ENCODE measurements at regions not wholly inside any gene's neighbourhood (a gene's known extent, or its start where the extent isn't known, plus 50 kb on each side); places are given as distances from the start of the nearest gene placed in this dataset.
A peak's percentile ranks its signal among the peaks of the same experiment; 100 is the strongest.

DNA sequence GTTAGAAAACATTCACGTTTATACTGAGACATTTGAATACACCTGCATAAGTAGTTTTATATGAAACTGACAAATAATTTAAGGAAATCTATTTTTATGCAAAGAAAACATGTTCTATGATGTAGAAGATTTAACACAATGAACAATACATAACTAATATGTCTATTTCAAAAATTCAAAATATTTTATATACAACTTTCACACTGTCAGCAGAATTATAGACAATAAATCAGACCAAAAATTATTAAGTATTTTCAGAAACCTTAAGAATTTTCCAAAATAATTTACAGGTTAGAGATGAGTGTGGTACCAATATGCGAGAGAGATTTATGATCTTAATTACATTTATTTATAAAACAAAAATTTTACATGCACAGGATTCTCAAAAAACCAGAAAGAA, 1561.0 kb upstream of the ZEB2 start:
- no peaks in the 10 kb centered on the region for H3K36me3 ChIP-seq (ENCODE audit: control insufficient read depth, insufficient read depth, low read length)
- H3K4me1 ChIP-seq (ENCODE audit: control insufficient read depth, insufficient read depth, low read length), result no peaks in the 10 kb centered on the region
- no peak for DNase-seq (ENCODE audit: low read depth in 4 of 6, low spot score in 6 of 6)
- no peak overlapping the region for H3K4me3 ChIP-seq (ENCODE audit: low read depth, low read length)
- no peaks in the 10 kb centered on the region for H3K27me3 ChIP-seq (ENCODE audit: control insufficient read depth, insufficient read depth, low read length)
- no CpG with 5 or more reads among the region's 2 CpGs for WGBS (ENCODE audit: insufficient coverage)
- no peak overlapping the region for H3K27ac ChIP-seq (ENCODE audit: low read depth, low read length)
- H3K9me3 ChIP-seq (ENCODE audit: control insufficient read depth, insufficient read depth, low read length), result no peaks in the 10 kb centered on the region

DNA sequence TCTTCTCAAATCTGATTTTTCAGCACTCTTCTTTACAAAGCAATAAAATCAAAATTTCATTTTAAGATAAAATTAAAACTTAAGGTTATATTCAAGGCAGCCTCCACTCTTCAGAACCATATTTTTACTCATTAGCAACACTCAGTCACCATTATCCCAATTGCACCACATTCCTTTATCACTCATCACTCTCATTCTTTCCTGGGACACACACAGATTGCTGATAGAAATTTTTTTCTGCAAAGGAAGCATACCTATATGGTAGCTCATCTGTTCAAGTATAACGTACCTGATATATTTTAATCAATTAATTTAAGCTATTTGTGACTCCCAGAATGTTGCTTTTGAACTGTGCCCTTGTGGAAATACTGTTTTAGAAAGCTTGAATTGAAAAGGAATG, 1559.3 kb upstream of the ZEB2 start:
- no peak overlapping the region for H3K4me3 ChIP-seq (ENCODE audit: low read depth, low read length)
- no peaks in the 10 kb centered on the region for H3K36me3 ChIP-seq (ENCODE audit: control insufficient read depth, insufficient read depth, low read length)
- no peak for DNase-seq (ENCODE audit: low read depth in 4 of 6, low spot score in 6 of 6)
- no peaks in the 10 kb centered on the region for H3K27me3 ChIP-seq (ENCODE audit: control insufficient read depth, insufficient read depth, low read length)
- no peaks in the 10 kb centered on the region for H3K9me3 ChIP-seq (ENCODE audit: control insufficient read depth, insufficient read depth, low read length)
- no peaks in the 10 kb centered on the region for H3K4me1 ChIP-seq (ENCODE audit: control insufficient read depth, insufficient read depth, low read length)
- H3K27ac ChIP-seq (ENCODE audit: low read depth, low read length), result no peak overlapping the region
- no CpG with 5 or more reads among the region's 1 CpG for WGBS (ENCODE audit: insufficient coverage)

DNA sequence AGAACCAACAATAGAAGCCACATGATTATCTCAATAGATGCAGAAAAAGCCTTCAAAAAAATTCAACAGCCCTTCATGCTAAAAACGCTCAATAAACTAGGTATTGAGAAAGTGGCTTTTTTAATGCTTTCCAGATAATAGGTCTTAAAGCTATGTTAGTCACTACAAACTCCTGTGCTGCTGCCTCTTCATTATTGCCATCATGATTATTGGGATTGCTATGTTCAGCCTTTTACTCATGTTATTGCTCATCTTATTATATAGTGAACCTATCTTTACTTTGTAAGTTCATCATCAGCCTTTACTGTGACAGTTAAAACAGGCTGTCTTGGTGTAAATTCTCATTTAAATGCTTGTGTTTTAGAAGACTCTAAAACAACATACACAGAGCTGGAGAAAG, 1557.2 kb upstream of the ZEB2 start:
- no CpG with 5 or more reads among the region's 1 CpG for WGBS (ENCODE audit: insufficient coverage)
- Histone ChIP-seq H3K4me1 (ENCODE audit: control insufficient read depth, insufficient read depth, low read length) (no peaks in the 10 kb centered on the region), H3K9me3 (ENCODE audit: control insufficient read depth, insufficient read depth, low read length) (no peaks in the 10 kb centered on the region), H3K27me3 (ENCODE audit: control insufficient read depth, insufficient read depth, low read length) (no peaks in the 10 kb centered on the region), H3K4me3 (ENCODE audit: low read depth, low read length) (no peak overlapping the region), H3K36me3 (ENCODE audit: control insufficient read depth, insufficient read depth, low read length) (no peaks in the 10 kb centered on the region), H3K27ac (ENCODE audit: low read depth, low read length) (no peak overlapping the region)
- DNase-seq (ENCODE audit: low read depth in 4 of 6, low spot score in 6 of 6), result no peak

GRCh38 chr2:146068051-146068450, 1548.1 kb upstream of the ZEB2 start:
- H3K9me3 ChIP-seq (ENCODE audit: control insufficient read depth, insufficient read depth, low read length), result peaks cover 2% of the 10 kb centered on the region
- no peak overlapping the region for H3K4me3 ChIP-seq (ENCODE audit: low read depth, low read length)
- DNase-seq (ENCODE audit: low read depth in 4 of 6, low spot score in 6 of 6), result no peak
- H3K36me3 ChIP-seq (ENCODE audit: control insufficient read depth, insufficient read depth, low read length), result no peaks in the 10 kb centered on the region
- no peaks in the 10 kb centered on the region for H3K27me3 ChIP-seq (ENCODE audit: control insufficient read depth, insufficient read depth, low read length)
- no peaks in the 10 kb centered on the region for H3K4me1 ChIP-seq (ENCODE audit: control insufficient read depth, insufficient read depth, low read length)
- no peak overlapping the region for H3K27ac ChIP-seq (ENCODE audit: low read depth, low read length)

DNA sequence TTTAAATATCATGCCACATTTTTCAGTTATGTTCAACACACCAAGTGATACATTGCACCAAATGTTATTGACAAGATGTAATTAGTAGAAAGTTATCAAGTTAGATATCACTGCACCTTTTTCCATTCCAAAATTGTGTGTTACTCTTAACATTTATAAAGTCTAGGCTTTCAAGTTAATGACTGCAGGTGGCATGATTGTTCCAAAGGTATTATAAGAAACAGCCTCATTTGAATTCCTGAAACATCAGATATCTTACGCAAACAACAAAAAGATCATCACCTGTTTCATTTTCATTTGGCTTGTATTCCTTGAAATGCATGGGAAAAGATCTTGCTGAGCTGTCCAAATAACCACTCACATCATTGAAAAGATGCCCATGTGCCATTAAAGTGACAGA, 1528.2 kb upstream of the ZEB2 start:
- Histone ChIP-seq H3K27ac (ENCODE audit: low read depth, low read length) (no peak overlapping the region), H3K9me3 (ENCODE audit: control insufficient read depth, insufficient read depth, low read length) (no peaks in the 10 kb centered on the region), H3K4me1 (ENCODE audit: control insufficient read depth, insufficient read depth, low read length) (no peaks in the 10 kb centered on the region), H3K36me3 (ENCODE audit: control insufficient read depth, insufficient read depth, low read length) (no peaks in the 10 kb centered on the region), H3K4me3 (ENCODE audit: low read depth, low read length) (no peak overlapping the region), H3K27me3 (ENCODE audit: control insufficient read depth, insufficient read depth, low read length) (no peaks in the 10 kb centered on the region)
- no CpG with 5 or more reads among the region's 1 CpG for WGBS (ENCODE audit: insufficient coverage)
- DNase-seq (ENCODE audit: low read depth in 4 of 6, low spot score in 6 of 6), result peak in 1 of 6 donors; percentile 25

- H3K27ac ChIP-seq (ENCODE audit: low read depth, low read length), result no peak overlapping the region
- no peaks in the 10 kb centered on the region for H3K4me1 ChIP-seq (ENCODE audit: control insufficient read depth, insufficient read depth, low read length)
- WGBS (ENCODE audit: insufficient coverage), result no CpG with 5 or more reads among the region's 8 CpGs
- no peaks in the 10 kb centered on the region for H3K9me3 ChIP-seq (ENCODE audit: control insufficient read depth, insufficient read depth, low read length)
- H3K36me3 ChIP-seq (ENCODE audit: control insufficient read depth, insufficient read depth, low read length), result no peaks in the 10 kb centered on the region
- DNase-seq (ENCODE audit: low read depth in 4 of 6, low spot score in 6 of 6), result peak in 3 of 6 donors; percentile 5 to 88 (median 12)
- H3K27me3 ChIP-seq (ENCODE audit: control insufficient read depth, insufficient read depth, low read length), result no peaks in the 10 kb centered on the region
- H3K4me3 ChIP-seq (ENCODE audit: low read depth, low read length), result no peak overlapping the region
Measured at GRCh38 chr2:146041274-146041910, 1521.5 kb upstream of the ZEB2 start.

DNA sequence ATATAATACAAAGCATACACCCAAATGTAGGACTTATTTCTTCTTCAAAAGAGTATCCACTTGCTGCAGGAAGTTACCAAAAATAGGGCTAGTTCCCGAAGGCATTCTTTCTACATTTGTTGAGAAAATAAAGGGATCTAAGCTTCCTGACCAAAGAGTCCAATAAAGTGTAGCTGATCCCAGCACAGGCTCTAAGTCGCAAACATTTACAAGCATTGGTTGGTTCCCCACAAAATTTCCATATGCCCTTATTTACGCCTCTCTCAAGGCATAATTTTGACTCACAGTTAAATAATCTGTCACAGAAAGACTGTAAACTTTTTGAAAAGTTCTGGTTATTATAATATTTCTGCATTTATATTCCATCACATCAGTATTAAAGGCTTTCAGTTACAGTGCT, 1520.1 kb upstream of the ZEB2 start:
- Histone ChIP-seq H3K36me3 (ENCODE audit: control insufficient read depth, insufficient read depth, low read length) (no peaks in the 10 kb centered on the region), H3K4me3 (ENCODE audit: low read depth, low read length) (no peak overlapping the region), H3K27ac (ENCODE audit: low read depth, low read length) (no peak overlapping the region), H3K9me3 (ENCODE audit: control insufficient read depth, insufficient read depth, low read length) (no peaks in the 10 kb centered on the region), H3K27me3 (ENCODE audit: control insufficient read depth, insufficient read depth, low read length) (no peaks in the 10 kb centered on the region), H3K4me1 (ENCODE audit: control insufficient read depth, insufficient read depth, low read length) (no peaks in the 10 kb centered on the region)
- 71% methylated on average over 1 of the region's 3 CpGs for WGBS (ENCODE audit: insufficient coverage)
- no peak for DNase-seq (ENCODE audit: low read depth in 4 of 6, low spot score in 6 of 6)

- no CpG with 5 or more reads among the region's 1 CpG for WGBS (ENCODE audit: insufficient coverage)
- no peaks in the 10 kb centered on the region for H3K9me3 ChIP-seq (ENCODE audit: control insufficient read depth, insufficient read depth, low read length)
Measured at GRCh38 chr2:146038014-146038413, 1518.1 kb upstream of the ZEB2 start.

GRCh38 chr2:146037334-146037870, 1517.5 kb upstream of the ZEB2 start:
- Histone ChIP-seq H3K27ac (ENCODE audit: low read depth, low read length) (no peak overlapping the region), H3K4me3 (ENCODE audit: low read depth, low read length) (no peak overlapping the region), H3K9me3 (ENCODE audit: control insufficient read depth, insufficient read depth, low read length) (no peaks in the 10 kb centered on the region), H3K27me3 (ENCODE audit: control insufficient read depth, insufficient read depth, low read length) (no peaks in the 10 kb centered on the region), H3K36me3 (ENCODE audit: control insufficient read depth, insufficient read depth, low read length) (no peaks in the 10 kb centered on the region), H3K4me1 (ENCODE audit: control insufficient read depth, insufficient read depth, low read length) (no peaks in the 10 kb centered on the region)
- no CpG with 5 or more reads among the region's 7 CpGs for WGBS (ENCODE audit: insufficient coverage)
- DNase-seq (ENCODE audit: low read depth in 4 of 6, low spot score in 6 of 6), result no peak

More at GRCh38 chr2:146038014-146038413, 1518.1 kb upstream of the ZEB2 start:
- no peaks in the 10 kb centered on the region for H3K27me3 ChIP-seq (ENCODE audit: control insufficient read depth, insufficient read depth, low read length)
- H3K27ac ChIP-seq (ENCODE audit: low read depth, low read length), result no peak overlapping the region
- H3K4me1 ChIP-seq (ENCODE audit: control insufficient read depth, insufficient read depth, low read length), result no peaks in the 10 kb centered on the region
- H3K4me3 ChIP-seq (ENCODE audit: low read depth, low read length), result no peak overlapping the region
- DNase-seq (ENCODE audit: low read depth in 4 of 6, low spot score in 6 of 6), result no peak
- H3K36me3 ChIP-seq (ENCODE audit: control insufficient read depth, insufficient read depth, low read length), result no peaks in the 10 kb centered on the region

- H3K9me3 ChIP-seq (ENCODE audit: control insufficient read depth, insufficient read depth, low read length), result no peaks in the 10 kb centered on the region
- no peaks in the 10 kb centered on the region for H3K27me3 ChIP-seq (ENCODE audit: control insufficient read depth, insufficient read depth, low read length)
- no peak overlapping the region for H3K27ac ChIP-seq (ENCODE audit: low read depth, low read length)
- WGBS (ENCODE audit: insufficient coverage), result 94% methylated on average over 2 of the region's 3 CpGs
- no peak overlapping the region for H3K4me3 ChIP-seq (ENCODE audit: low read depth, low read length)
- H3K4me1 ChIP-seq (ENCODE audit: control insufficient read depth, insufficient read depth, low read length), result no peaks in the 10 kb centered on the region
- H3K36me3 ChIP-seq (ENCODE audit: control insufficient read depth, insufficient read depth, low read length), result no peaks in the 10 kb centered on the region
- DNase-seq (ENCODE audit: low read depth in 4 of 6, low spot score in 6 of 6), result no peak
Measured at GRCh38 chr2:146031158-146031557, 1511.2 kb upstream of the ZEB2 start.
